Right lobe of liver (tissue), 4 donors: ENCODE measurements at regions not wholly inside any gene's neighbourhood (a gene's known extent, or its start where the extent isn't known, plus 50 kb on each side); places are given as distances from the start of the nearest gene placed in this dataset.

Experiments
- CTCF ChIP-seq, 4 donors: fragments of 200-600 bp in 3 of 4; fragments of 450-650 bp in 1 of 4; IDR thresholded peaks; one replicate each; pipeline versions ENCODE4 v1.5.1 to v1.8.0; 2016 to 2022; ENCODE audit warnings: antibody characterized with exemption in 4 of 4, mild to moderate bottlenecking in 2 of 4
- POLR2A ChIP-seq: fragments of 450-650 bp; IDR thresholded peaks from one replicate; pipeline ENCODE4 v1.6.1; 2017; ENCODE audit warnings: antibody characterized with exemption, mild to moderate bottlenecking
- donor health status: DM: no; HTN: no; CAD: no.
- donor health status: DM: no; HTN: no; CAD: no.
- donor health status: DM: no; HTN: yes; CAD: no.

DNA sequence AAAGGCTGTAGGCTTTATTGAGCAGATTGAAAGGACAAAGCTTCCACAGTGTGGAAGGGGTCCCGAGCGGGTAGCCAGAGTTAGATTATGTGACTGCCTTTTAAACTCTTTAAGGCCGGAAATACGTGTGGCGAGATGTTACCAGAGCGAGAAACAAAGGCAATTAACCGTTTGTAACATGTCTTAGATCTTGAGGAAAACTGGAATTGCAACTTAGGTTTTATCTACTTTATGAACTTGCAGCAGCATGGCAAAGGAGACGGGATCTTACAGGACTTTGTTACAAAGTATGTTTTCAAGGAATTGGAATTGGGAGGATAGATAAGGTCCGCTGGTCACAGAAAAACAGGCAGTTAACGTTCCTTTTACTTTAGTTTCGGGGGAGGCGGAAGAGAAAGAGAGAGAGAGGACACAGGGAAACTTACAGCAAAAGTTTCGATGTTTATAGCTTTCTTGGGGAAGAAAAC, 594.7 kb upstream of the ADGRB3 start:
- TF ChIP-seq POLR2A (no peak), CTCF (IDR thresholded peaks at IDR 0.05) (no peak)
